Right renal cortex interstitium (tissue), 3 donors: ENCODE measurements at regions not wholly inside any gene's neighbourhood (a gene's known extent, or its start where the extent isn't known, plus 50 kb on each side); places are given as distances from the start of the nearest gene placed in this dataset.

Source experiments
- DNase-seq, 3 donors: peaks; one replicate each; pipeline ENCODE4 v3.0.0-alpha.2; 2013; ENCODE audit warnings: low read depth in 3 of 3, low spot score in 2 of 3

DNA sequence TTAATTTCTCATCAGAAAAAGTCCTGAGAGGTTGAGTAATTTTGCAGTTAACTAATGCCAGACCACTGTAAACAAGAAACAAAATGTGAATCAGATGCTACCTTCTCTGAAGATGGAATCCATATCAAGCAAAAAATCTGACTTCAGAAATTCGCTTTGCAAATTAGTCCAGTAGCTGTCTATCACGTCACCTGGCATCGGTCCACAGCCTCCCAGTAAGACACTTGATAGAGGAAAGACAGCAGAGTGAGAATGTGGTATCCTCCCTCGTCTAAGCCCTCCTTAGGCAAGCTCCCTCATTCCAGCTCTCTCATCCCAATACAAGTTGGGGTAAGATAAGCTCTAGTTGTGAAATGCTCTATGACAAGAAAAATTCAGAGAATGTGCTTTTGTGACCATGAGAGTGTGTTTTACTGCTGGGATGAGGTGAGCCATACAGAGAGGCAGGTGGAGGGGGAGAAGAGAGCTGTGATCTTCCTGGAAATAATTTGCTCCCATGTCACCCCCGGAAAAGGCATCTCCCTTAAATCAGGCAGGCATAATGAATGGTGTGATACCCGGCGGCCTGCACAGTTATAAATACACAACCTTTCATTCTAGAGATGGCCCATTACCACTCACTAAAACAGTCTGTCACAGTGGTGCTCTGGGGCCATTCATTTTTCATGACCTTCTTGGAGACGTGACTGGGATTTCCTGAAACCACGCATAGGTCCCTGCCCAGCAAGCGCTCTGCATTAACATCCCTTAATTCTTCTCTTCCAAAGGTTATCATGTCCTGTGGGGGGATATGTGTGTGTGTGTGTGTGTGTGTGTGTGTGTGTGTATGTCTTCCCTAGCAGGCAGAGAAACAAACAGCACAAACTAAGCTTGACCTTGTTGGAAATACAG lies 602.0 kb upstream of the KCNMB2 start:
- peak in 2 of 3 donors; percentile 47 to 55 for DNase-seq

DNA sequence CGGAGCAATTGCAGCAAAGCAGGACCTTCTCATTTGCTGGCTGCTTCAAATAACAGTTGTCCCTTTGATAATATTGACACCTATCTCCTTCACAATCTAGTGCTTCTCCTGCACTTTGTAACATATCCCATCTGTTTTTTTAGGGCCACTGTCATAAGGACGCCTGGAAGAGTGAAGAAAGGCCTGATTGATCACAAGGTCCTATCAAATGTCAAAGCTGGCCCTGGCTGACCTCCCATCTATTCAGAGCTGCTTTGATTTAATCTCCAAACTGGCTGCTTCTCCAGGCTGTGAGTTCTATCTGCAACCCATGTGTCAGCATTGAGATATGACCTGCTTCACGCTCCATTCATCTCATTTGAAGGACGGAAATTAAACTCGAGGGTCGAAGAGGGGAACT lies 601.2 kb upstream of the KCNMB2 start:
- DNase-seq, result peak; percentile 34 to 56 (median 45)

DNA sequence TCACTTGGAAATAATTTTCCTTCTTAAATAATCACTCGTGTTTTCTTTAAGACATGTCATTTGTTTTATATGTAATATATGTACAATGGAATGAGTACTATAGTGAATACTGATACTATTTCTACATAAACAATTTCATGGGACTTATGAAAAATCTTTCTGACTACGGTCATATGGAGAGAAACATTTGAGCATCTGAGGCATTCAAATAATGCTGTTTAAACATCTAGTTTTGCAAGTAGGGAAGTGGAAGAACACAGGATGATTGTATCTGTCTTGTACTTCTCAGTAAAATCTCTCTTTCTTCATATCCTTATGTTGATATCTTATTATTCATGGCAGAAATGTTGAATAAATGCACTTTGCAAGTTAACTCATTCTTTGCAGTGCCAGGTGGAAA lies 599.5 kb upstream of the KCNMB2 start:
- no peak for DNase-seq

DNA sequence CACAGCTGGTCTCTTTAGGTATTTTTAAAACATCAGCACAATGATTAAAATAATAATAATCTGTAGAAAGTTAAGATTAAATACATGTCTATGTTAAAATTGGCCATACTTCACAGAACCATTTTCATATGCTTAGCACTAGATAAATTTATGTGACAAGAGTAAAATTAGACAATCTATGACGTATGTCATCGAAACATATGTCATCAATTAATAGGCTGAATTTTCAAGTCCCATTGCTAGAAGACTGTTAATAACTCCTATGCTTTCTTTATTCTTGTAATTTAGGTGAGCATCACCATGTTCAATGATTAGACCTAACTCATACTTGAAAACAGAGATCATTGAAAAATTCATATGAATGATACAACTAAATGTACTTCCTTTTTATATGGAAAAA lies 593.3 kb upstream of the KCNMB2 start:
- no peak for DNase-seq

DNA sequence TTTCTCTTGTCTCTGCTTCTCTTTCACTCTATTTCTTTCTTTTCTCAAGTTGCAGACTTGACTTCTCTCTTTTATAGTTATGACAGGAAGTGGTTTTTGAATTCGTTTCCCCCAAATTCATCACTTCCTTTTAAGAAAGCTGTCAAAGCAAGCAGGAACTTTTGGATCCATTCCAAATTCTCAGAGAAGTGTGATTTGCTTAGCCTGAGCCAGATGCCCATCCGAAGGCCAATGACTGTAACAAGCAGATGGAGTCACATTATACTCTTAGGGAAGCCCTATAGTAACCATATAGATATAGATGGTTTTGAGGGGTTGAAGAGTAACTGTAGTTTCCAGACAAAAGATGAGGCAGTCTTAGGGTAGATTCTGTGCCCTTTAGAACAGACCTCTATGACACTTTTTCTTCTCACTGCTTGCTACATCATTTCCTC lies 592.0 kb upstream of the KCNMB2 start:
- DNase-seq, result no peak

DNA sequence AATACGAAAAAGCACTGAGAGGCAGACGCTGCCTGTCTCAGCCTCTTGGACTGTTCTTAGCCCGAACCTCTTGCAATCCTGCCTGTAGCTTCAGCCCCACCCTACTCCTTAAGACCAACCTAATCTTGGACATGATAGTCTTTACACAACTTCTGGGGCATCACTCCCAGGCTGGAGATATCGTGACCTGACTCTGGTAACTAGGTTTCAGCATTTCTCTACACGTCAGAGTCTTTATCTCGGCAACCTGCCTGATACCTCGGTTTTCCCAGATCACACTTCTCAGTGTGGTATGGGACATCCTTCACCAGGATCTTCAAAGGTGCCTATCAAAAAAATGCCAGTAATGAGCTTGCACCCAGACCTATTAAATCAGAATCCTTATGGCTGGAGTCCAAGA lies 590.2 kb upstream of the KCNMB2 start:
- DNase-seq, result no peak

DNA sequence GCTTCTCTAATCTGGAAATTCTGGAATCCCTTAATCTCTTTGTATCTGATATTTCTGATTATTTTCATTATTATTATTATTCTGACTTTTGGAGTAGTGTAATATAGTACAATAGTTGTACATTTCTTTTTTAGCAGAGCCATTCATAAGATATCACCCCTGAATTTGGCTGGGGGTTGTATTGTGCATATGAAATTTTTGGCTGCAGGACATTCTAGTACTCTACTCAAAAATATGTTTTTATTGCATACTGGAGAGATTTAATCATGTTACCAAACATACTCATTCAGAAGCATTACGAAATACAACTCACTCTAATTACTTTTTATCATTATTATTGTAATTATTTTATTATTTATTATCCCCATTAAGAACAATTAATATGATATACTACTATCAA lies 589.7 kb upstream of the KCNMB2 start:
- DNase-seq, result no peak

DNA sequence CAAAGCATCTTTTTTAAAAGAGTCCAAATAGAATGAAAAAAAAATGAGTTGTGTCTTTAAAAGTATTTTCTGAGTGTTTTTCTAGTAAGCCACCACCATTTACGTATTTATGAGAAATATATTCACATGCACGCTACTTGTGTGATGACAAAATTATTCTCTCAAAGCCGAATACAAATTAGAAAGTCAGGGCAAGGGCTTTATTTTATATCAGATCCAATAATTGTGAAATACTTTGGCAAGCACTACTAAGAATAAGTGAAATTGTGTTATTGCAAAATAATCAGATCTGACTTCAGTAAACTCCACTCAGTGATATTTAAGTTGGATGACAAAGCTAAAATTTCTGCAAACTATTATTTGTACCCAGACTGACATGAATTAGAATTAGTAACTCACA lies 589.3 kb upstream of the KCNMB2 start:
- no peak for DNase-seq

DNA sequence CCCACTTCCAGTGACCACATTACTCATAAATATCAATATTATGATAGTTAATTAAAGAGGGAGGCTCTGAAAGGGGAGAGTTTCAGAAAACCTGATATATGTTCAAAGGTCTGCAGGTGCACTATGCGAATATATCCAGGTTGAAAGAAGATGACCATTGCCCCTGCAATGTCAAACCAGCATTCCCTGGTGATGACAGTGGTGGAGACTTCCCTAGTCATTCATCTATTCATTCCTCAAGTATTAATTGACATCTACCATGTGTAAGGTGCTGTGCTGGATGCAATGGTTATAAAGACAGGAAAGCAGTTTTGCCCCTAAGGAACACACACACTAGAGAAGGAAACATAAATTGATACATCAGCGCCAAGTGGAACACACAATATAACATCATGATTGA lies 588.3 kb upstream of the KCNMB2 start:
- no peak for DNase-seq

DNA sequence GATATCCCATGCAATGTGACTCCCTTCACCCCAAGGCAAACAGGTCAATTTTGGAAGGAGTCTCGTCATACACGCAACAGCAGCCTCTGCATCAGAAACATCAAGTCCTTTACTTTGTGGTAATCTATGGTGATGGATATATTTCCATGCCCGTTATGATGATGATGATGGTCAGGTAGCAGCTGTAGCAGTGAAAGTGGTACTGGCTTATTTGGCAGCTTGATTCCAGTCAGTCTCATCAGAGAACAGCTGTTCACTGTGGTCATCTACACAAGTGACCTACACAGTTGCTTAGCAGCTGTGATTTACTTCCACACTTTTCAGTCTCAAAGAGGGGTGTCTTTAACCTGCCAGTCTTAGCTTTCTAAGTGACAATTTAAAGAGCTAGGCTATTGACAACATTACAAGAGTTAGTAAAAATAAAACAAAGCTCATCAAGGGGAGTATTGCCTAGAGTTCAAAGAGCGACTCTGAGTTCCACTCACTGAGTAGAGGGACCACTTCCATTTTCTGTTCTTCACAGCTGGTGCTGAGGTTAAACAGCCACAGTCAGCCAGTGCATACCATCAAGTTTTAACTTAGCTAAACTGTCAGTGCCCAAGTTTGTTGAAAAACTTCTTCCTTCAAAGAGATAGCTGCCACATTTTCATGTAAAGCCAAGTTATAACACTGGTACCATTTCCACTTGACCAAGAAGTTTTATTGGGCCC lies 587.4 kb upstream of the KCNMB2 start:
- DNase-seq, result no peak

DNA sequence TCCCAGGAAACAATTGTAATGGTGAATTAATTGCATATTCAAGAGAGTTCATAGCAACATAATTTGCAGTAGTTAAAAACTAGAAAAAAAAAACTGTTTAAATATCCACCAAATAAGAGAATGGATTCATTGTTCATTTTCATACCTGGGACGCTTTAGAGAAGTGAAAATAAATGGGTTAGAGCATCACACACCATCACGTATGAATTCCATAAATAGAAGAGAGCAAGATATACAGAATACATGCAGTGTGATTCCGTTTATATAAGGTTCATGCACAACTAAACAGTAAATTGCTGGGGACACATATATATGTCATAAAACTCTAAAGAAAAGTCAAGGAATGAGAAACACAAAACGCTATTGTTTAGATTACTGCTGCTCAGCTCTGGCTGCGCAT lies 577.0 kb upstream of the KCNMB2 start:
- no peak for DNase-seq

DNA sequence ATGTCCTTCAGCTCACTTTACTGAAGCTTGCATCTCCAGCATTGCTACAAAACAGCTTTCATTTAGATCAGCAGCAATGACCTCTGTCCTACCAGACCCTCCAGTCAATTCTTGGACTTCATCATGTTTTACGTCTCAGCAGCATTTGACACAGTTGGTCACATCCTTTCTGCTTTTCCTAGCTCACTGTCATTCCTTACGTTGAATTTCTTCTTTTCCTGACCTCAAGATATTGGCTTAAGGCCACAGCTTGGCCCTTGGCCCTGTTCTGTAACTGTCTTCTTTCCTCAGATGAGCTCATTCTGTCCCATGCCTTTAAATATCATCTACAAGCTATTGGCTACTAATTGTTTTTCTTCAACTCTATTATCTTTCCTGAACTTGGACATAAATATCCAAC lies 576.2 kb upstream of the KCNMB2 start:
- no peak for DNase-seq

DNA sequence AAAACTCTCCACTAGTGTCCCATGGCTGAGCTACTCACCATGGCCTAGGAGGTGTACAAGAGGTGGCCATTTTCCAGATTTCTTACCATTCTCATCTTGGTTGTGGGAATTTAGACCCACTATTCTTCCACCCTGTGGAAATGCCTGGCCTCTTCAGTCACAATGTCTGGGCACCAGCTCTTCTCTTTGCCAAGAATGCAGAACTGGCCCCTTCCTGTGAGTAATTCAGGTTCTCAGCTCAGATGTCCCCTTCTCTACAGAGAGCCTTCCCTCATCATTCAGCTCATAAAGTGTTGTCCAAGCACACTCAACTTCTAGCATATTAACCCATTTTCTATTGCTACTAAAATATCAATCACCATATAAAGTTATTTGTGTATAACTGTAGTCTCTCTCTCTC lies 575.5 kb upstream of the KCNMB2 start:
- DNase-seq, result no peak

DNA sequence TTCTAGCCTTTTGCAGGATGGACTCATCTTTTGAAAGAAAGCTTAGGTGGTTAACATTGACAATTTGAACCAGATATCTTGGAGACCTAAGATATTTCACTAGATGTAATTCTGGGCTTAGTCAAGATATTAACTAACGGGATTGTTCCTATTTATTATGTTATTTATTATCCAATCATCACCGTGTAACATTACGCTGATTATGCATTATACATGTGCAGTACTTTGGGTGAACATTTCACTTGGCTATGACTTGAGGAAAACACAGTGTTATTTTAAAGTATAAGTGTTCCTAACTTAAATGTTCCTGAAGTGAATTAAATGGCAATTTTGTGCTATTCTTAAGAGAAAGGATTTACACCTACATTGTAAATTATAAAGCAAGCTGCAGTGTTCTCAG lies 574.5 kb upstream of the KCNMB2 start:
- no peak for DNase-seq

DNA sequence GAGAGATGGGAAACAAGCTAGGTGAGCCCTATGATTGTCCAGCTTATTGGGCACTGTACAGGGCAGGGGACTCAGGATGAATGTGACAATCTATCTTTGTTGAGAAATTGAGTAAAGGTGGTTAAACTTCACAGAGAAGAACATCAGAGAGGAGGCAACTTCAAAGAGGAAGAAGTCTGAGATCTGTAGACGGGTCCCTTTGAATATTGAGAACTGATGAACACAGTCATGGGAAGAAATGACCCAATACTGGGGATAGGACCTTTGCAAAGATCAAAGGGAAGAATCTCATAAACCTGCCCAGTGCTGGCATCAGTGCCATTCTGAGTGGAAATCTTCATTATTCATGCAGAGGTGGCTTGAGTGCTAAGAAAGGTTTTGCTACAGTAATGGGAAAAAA lies 569.7 kb upstream of the KCNMB2 start:
- no peak for DNase-seq

DNA sequence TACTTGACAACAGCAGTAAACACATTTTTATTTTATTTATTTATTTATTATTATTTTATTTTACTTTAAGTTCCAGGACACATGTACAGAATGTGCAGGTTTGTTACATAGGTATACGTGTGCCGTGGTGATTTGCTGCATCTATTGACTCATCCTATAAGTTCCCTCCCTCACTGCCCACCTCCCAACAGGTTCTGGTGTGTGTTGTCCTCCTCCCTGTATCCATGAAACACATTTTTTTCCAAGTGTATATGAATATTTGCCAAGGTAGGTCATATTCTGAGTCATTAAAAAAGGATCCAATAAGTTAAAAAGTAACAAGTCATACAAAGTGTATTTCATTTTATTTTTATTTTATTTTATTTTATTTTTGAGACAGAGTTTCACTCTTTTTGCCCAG lies 567.3 kb upstream of the KCNMB2 start:
- DNase-seq, result no peak

DNA sequence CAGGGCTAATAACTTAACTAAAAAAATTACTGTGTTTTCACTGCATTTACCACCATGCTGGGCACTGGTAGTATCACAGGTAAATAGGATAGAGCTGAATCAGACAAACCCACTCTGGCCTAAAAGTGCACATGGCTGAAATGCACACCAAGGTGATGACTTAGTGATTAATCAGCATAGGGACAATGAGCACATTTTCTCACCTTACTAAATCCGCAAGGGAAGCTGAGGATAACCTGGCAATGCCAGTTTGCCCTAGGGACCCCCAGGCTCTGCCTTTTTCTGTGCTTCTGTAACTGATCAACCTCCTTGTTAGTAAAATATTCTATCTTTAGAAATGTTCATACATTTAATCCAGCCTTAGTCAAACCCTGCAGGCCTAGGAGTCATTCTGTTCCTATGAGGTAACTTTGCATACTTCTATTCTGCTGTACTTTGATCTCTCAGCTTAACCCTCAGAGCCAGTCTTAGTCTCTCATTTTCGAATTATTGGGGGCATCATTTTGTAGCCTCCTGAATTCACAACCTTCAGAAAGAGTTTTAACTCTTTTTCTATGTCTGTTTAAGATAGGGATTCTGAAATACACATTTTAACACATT lies 562.9 kb upstream of the KCNMB2 start:
- no peak for DNase-seq

DNA sequence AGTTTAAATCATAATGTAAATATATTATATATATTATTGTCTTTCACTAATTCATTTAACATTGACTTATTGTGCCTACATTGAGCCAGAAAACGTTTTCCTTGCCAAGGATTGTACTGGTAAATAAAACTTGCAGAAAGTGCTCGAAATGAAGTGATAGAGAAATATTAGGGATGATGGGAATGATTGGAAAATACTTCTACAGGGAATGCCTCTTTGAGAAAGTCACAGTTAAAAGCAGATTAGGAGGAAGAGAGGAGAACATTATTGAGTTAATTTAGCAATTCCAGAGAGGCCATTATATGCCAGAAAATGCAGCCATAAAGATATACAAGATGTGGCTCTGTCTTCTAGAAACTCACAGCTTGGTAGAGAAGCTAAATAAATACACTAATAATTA lies 560.0 kb upstream of the KCNMB2 start:
- no peak for DNase-seq

DNA sequence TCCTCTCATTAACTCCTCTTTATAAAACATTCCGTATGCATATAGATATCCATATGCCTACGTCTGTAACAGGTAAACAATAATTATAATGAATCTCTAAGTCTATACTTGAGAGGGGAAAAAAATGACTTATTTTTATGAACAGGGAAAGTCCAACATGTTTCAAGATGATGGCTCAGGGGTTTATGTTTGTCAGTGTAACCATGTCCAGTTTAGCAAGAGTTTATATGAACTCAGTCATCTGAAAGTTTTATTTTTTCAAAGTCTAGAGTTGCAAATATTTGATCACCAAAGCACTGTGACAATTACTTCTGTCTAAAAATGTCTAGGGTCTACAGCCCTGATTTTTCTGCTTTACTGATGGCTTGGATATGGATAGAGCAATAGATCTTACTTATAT lies 559.4 kb upstream of the KCNMB2 start:
- DNase-seq, result no peak

DNA sequence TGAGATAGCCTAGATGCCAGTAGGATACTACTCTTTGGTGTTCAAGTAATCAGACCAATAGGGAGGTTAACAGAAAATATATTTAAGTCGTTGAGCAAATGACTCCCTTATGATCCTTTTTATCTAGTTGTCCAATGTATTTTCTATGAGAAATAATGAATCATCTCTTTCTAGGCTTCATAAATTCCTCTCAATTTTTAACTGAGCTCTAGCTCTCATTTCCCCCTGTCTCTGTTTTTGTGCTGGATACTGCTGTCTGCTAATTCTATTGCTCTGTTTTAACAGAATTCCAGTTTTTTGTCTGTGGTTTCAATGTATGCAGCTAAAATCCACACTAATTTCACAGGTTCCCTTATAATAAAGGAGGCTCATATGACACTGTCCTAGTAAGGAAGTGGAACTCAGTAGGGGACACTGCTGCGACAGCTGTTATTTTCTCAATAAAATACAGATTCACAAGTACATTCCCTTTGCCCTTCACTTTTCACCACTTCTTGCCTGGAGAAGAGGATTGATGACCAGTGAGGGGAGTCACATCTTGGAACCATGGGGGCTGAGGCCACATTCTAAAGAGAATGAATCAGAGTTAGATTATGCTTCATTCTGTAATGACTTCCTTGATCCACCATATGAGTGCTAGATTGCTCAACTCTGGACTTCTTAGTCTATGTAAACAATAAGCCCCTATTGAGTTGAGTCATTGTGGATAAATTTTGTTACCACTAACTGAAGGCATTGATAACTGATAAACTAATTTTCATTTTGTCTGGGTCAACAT lies 558.7 kb upstream of the KCNMB2 start:
- no peak for DNase-seq

DNA sequence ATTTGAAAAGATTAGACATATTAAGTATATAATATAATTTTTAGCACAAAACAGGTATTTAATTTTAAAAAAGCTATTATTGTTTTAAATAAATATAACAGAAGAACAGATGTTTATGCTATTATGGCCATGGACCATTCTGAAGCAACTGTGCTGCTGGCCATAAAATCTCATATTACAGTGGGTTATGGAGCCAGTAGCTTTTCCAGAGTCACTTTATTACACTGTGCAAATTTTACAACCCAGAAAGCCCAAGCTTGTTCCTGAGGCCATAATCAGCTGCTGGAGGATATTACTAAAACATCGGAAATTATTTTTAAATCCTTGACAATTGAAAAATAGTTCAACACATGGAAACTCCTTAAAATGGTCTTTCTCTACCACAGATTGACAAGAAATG lies 557.3 kb upstream of the KCNMB2 start:
- DNase-seq, result no peak
